Activated CD4-positive, alpha-beta T cell treated with anti-CD3 and anti-CD28 coated beads for 24 hours (primary cell): ENCODE measurements at regions not wholly inside any gene's neighbourhood (a gene's known extent, or its start where the extent isn't known, plus 50 kb on each side); places are given as distances from the start of the nearest gene placed in this dataset.

Experiments used
- DNase-seq, 2 donors: peaks; one replicate each; pipeline ENCODE4 v3.0.0-alpha.2; 2020; ENCODE audit warnings: low read depth in 2 of 2

- no peak for DNase-seq
These were observed 608.6 kb upstream of the KIRREL3 start for GRCh38 chr11:127609025-127609773.

GRCh38 chr11:127607487-127608085, 607.0 kb upstream of the KIRREL3 start:
- no peak for DNase-seq

- no peak for DNase-seq
These were observed 601.0 kb upstream of the KIRREL3 start for GRCh38 chr11:127601578-127601977.

GRCh38 chr11:127600674-127601073, 600.1 kb upstream of the KIRREL3 start:
- DNase-seq: no peak

GRCh38 chr11:127598476-127598875, 597.9 kb upstream of the KIRREL3 start:
- DNase-seq: no peak

- no peak for DNase-seq
These were observed 595.9 kb upstream of the KIRREL3 start for GRCh38 chr11:127596433-127596832.

- no peak for DNase-seq
These were observed 591.8 kb upstream of the KIRREL3 start for GRCh38 chr11:127592371-127592770.

GRCh38 chr11:127590314-127590713, 589.7 kb upstream of the KIRREL3 start:
- no peak for DNase-seq

- DNase-seq: no peak
These were observed 587.9 kb upstream of the KIRREL3 start for GRCh38 chr11:127588431-127588830.

- DNase-seq: no peak
These were observed 586.9 kb upstream of the KIRREL3 start for GRCh38 chr11:127587511-127587910.

- no peak for DNase-seq
These were observed 575.6 kb upstream of the KIRREL3 start for GRCh38 chr11:127576210-127576609.

- DNase-seq: no peak
These were observed 573.9 kb upstream of the KIRREL3 start for GRCh38 chr11:127574478-127574877.

- DNase-seq: no peak
These were observed 568.3 kb upstream of the KIRREL3 start for GRCh38 chr11:127568891-127569290.

- DNase-seq: no peak
These were observed 566.8 kb upstream of the KIRREL3 start for GRCh38 chr11:127567237-127567932.

GRCh38 chr11:127564810-127565209, 564.2 kb upstream of the KIRREL3 start:
- DNase-seq: no peak

GRCh38 chr11:127559978-127560377, 559.4 kb upstream of the KIRREL3 start:
- DNase-seq: no peak

GRCh38 chr11:127552446-127552845, 551.9 kb upstream of the KIRREL3 start:
- no peak for DNase-seq

- DNase-seq: no peak
These were observed 530.6 kb upstream of the KIRREL3 start for GRCh38 chr11:127531167-127531566.

- DNase-seq: no peak
These were observed 527.7 kb upstream of the KIRREL3 start for GRCh38 chr11:127528297-127528696.

- no peak for DNase-seq
These were observed 524.0 kb upstream of the KIRREL3 start for GRCh38 chr11:127524618-127525017.

- no peak for DNase-seq
These were observed 520.8 kb upstream of the KIRREL3 start for GRCh38 chr11:127521413-127521812.

- DNase-seq: no peak
These were observed 507.3 kb upstream of the KIRREL3 start for GRCh38 chr11:127507851-127508250.

GRCh38 chr11:127506647-127507046, 506.1 kb upstream of the KIRREL3 start:
- DNase-seq: no peak
